Pancreas (tissue), 10 donors: ENCODE measurements at regions not wholly inside any gene's neighbourhood (a gene's known extent, or its start where the extent isn't known, plus 50 kb on each side); places are given as distances from the start of the nearest gene placed in this dataset.

Source experiments
- ATAC-seq, 4 donors: fragments of 200-7000 bp; cut with Tn5 transposase; one replicate each; pipeline versions ENCODE4 v1.8.0 to v1.9.1; 2020; ENCODE audit warnings: mild to moderate bottlenecking in 4 of 4, moderate library complexity in 4 of 4
- DNase-seq, 6 donors: peaks; one replicate each; pipeline ENCODE4 v3.0.0-alpha.2; 2020
- FAIRE-seq: peaks from 2 replicates; lab custom pipeline; 2012; peaks lifted over from hg19 to GRCh38; lab: Jason Lieb, UNC
- H3K27ac ChIP-seq, 4 donors: fragments of 200-600 bp; sonication (generic); 1 replicate in 3 of 4; 2 replicates in 1 of 4; pipeline versions ENCODE4 v1.5.0 to v1.8.0; 2020
- H3K27me3 ChIP-seq, 4 donors: fragments of 200-600 bp; one replicate each; pipeline ENCODE4 v1.8.0; 2021
- H3K36me3 ChIP-seq, 3 donors: fragments of 200-600 bp; sonication (generic) in 1 of 3; one replicate each; pipeline versions ENCODE4 v1.5.0 to v1.8.0; 2020 to 2021
- H3K4me1 ChIP-seq, 3 donors: fragments of 200-600 bp; one replicate each; pipeline ENCODE4 v1.8.0; 2021
- H3K4me3 ChIP-seq, 4 donors: fragments of 200-600 bp; sonication (generic) in 2 of 4; one replicate each; pipeline versions ENCODE4 v1.5.0 to v1.8.0; 2020 to 2021
- H3K9me3 ChIP-seq, 4 donors: fragments of 200-600 bp; one replicate each; pipeline ENCODE4 v1.8.0; 2021
- WGBS, 2 donors: extraction: QIAGEN DNeasy Blood & Tissue Kit; methylation state at CpG; one replicate each; pipeline ENCODE4 v1.1.7; 2013; 5-methylcytosine and 5-hydroxymethylcytosine counted together
- intact Hi-C, 3 donors: fragments of 100-400 bp; cut with DNase I; formaldehyde crosslinking; loops; one replicate each; pipeline versions ENCODE4 v1.11.1 to v1.14.2; 2022
- TF ChIP-seq, protein P1 (sequence below), 4 donors: fragments of 200-600 bp; sonication (generic) in 3 of 4; IDR thresholded peaks; one replicate each; pipeline versions ENCODE4 v1.5.0 to v1.8.0; 2021; ENCODE audit warnings: antibody characterized with exemption in 4 of 4
- donor health status: healthy with polysubstance abuse.
- donor health status: DM: no; HTN: no; CAD: no; lungs with moderate emphysema.
- donor health status: DM: no; HTN: no; CAD: no.
- donor health status: control.
- donor health status: control.
- donor health status: Bipolar disorder and iron deficiency.
- donor health status: DM: yes; HTN: yes; CAD: no.
- donor health status: DM: no; HTN: no; CAD: no.
- donor health status: DM: no; HTN: no; CAD: no.
- donor health status: DM: yes; HTN: yes; CAD: no.

DNA sequence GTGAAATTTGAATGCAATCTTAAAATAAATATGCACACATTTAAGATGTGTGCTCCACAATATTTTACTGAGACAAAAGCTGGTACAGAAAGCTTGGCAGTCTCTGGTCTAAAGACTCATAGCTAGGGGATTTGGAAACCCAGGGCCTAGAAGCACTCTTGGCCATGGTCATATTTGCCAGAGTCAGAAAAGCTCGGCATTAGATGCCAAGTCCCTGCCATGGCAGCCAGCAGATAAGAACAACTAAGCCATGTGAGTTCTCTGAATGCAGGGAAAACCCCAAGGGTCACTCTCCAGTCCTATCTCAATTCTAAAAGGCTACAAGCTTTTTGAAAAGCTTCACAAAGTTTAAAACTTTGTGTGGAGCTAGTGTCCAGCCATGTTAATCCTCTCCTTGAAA, 119.5 kb downstream of the FAM114A2 start:
- H3K4me3 ChIP-seq = no peak overlapping the region
- H3K9me3 ChIP-seq = no peaks in the 10 kb centered on the region
- FAIRE-seq (no peak), ATAC-seq (no peak), DNase-seq (no peak)
- no peaks in the 10 kb centered on the region for H3K4me1 ChIP-seq
- no peak overlapping the region for H3K27ac ChIP-seq
- no peaks in the 10 kb centered on the region for H3K36me3 ChIP-seq
- H3K27me3 ChIP-seq = no peaks in the 10 kb centered on the region
- intact Hi-C loops = no loop called here
- WGBS, 2 donors = 19 to 21% methylated on average over 1 of the region's 1 CpG
- TF ChIP-seq, protein P1, sequence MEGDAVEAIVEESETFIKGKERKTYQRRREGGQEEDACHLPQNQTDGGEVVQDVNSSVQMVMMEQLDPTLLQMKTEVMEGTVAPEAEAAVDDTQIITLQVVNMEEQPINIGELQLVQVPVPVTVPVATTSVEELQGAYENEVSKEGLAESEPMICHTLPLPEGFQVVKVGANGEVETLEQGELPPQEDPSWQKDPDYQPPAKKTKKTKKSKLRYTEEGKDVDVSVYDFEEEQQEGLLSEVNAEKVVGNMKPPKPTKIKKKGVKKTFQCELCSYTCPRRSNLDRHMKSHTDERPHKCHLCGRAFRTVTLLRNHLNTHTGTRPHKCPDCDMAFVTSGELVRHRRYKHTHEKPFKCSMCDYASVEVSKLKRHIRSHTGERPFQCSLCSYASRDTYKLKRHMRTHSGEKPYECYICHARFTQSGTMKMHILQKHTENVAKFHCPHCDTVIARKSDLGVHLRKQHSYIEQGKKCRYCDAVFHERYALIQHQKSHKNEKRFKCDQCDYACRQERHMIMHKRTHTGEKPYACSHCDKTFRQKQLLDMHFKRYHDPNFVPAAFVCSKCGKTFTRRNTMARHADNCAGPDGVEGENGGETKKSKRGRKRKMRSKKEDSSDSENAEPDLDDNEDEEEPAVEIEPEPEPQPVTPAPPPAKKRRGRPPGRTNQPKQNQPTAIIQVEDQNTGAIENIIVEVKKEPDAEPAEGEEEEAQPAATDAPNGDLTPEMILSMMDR (IDR thresholded peaks at IDR 0.05) = no peak

DNA sequence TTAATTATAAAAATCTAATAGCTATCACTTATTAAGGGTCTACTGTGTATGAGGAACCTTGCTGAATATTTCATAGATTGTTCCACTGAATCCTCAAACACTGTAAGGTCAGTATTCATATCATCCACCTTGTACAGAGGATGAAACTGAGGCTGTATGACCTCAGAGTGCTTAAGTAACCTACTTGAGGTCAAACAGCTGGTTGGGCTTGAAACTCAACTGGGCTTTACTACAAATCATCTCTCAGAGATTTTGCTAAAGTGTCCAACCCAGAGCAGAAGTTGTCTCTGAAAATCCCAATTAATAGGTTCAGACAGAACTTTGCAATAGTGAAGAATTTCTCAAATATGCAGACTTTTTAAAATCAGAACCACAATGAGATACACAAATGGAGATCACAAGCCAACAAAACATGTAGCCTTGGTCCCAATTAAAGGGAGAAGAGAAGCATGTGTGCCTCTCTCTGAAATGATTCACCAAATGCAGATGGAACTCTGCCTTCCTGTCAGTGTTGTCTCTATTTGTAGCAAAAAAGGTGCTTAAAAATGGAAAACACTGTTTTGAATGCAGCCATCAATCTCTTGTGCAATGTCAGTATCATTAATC, 131.4 kb downstream of the FAM114A2 start:
- ATAC-seq (no peak), DNase-seq (no peak), FAIRE-seq (no peak)
- TF ChIP-seq, protein P1 (IDR thresholded peaks at IDR 0.05) = no peak
- Histone ChIP-seq H3K27ac (no peak overlapping the region), H3K4me3 (no peak overlapping the region), H3K36me3 (no peaks in the 10 kb centered on the region), H3K27me3 (no peaks in the 10 kb centered on the region), H3K9me3 (no peaks in the 10 kb centered on the region), H3K4me1 (no peaks in the 10 kb centered on the region)
- intact Hi-C loops = no loop called here

DNA sequence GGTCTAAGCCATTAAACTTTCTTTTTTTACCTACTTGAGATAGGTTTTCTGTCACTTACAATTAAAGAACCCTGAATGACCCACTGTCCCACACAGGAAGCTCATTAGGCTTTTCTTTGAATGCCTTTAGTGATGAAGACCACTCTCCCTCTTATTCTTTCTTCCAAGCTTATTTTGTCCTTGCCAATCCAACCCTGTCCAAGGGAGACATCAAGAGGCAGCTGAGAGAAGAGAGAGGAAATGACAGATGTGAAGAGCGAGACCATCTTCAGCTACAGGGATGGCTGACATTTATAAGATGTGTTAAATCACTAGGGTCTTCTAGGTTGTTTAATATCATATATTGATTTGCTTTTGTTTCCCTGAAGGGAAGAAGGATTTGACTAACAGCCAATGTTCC, 133.5 kb downstream of the FAM114A2 start:
- Histone ChIP-seq H3K27ac (no peak overlapping the region), H3K36me3 (no peaks in the 10 kb centered on the region), H3K27me3 (no peaks in the 10 kb centered on the region), H3K4me3 (no peak overlapping the region), H3K9me3 (no peaks in the 10 kb centered on the region), H3K4me1 (no peaks in the 10 kb centered on the region)
- FAIRE-seq = no peak
- TF ChIP-seq, protein P1 (IDR thresholded peaks at IDR 0.05) = no peak
- DNase-seq = no peak
- 78 to 83% methylated on average over 1 of the region's 1 CpG for whole genome bisulfite sequencing, 2 donors
- intact Hi-C loops = no loop called here
- ATAC-seq = no peak

DNA sequence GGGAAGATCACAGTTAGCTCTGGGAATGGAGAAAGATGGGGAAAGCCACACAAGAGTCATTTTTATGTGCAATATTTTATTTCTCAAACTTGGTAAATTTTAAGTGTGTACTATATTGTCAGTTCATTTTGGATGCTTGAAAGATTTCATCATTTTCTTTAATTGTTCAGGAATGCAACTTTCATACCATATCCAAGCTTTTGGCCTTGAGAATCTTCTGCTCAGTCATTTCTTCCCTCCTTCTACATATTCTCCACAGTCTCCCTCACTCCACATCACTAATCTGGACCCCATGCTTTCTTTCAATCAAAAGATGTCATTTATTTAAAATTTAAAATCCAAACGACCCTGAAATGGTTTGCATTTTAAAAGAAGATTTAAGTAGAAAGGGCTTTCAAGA, 135.4 kb downstream of the FAM114A2 start:
- Histone ChIP-seq H3K36me3 (no peaks in the 10 kb centered on the region), H3K27ac (no peak overlapping the region), H3K9me3 (no peaks in the 10 kb centered on the region), H3K4me1 (no peaks in the 10 kb centered on the region), H3K27me3 (no peaks in the 10 kb centered on the region), H3K4me3 (no peak overlapping the region)
- FAIRE-seq (no peak), DNase-seq (no peak), ATAC-seq (no peak)
- TF ChIP-seq, protein P1 (IDR thresholded peaks at IDR 0.05) = no peak
- intact Hi-C loops = no loop called here
- 4 to 6% methylated on average over 1 of the region's 1 CpG for WGBS, 2 donors

DNA sequence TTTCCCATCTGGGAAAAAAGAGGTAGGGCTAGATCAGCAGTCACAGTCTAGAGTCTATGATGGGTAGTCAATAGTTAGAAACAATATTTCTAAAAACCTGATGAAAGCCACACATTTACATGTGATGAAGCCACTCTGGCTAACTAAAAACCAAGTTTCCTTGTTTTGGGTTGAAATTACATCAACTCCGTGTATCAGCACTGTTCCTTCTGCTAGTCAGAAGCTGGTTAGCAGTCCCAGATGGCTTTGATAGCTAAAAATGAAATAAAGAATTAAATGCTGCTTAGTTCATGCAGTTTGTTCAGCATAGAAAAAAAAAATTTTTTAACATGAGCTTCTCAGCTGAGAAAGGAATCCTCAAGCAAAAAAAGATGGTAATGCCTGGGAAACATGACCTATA, 136.7 kb downstream of the FAM114A2 start:
- Histone ChIP-seq H3K4me3 (no peak overlapping the region), H3K36me3 (no peaks in the 10 kb centered on the region), H3K4me1 (no peaks in the 10 kb centered on the region), H3K27ac (no peak overlapping the region), H3K27me3 (no peaks in the 10 kb centered on the region), H3K9me3 (no peaks in the 10 kb centered on the region)
- ATAC-seq (no peak), FAIRE-seq (no peak), DNase-seq (no peak)
- intact Hi-C loops = no loop called here
- 48 to 73% methylated on average over 1 of the region's 1 CpG for WGBS, 2 donors
- TF ChIP-seq, protein P1 (IDR thresholded peaks at IDR 0.05) = no peak
